ENCODE measurements at regions not wholly inside any gene's neighbourhood (a gene's known extent, or its start where the extent isn't known, plus 50 kb on each side); places are given as distances from the start of the nearest gene placed in this dataset.

DNA sequence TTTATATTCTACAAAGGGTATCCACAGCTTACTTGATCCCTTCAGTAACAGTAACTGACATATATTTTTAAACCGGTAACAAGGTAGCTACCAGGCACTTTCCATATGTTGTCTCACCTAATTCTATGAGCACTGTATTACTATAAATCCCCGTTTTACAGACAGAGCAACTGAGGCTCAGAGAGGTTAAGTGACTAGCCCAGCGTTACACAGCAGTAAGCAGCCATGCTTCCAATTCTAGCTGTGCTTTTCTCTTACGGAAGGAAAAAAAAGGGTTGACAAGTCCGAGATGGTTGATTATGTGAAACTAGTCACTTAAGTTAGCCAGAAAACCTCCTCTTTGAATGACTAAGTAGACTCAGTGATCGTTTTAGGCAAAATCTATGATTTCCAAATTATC lies 187.3 kb upstream of the LHX5 start:
- peaks cover 6% of the 10 kb centered on the region for H3K9me3 Mint-ChIP-seq (ENCODE audit: unreplicated experiment)
- H3K36me3 Mint-ChIP-seq (ENCODE audit: unreplicated experiment) = no peaks in the 10 kb centered on the region
- H3K4me1 Mint-ChIP-seq (ENCODE audit: unreplicated experiment) = no peaks in the 10 kb centered on the region
- H3K27ac Mint-ChIP-seq (ENCODE audit: unreplicated experiment) = no peak overlapping the region
- DNase-seq (ENCODE audit: extremely low spot score, unreplicated experiment) = no peak
- TF ChIP-seq CTCF (IDR thresholded peaks at IDR 0.05) = no peak
- no peak overlapping the region for H3K4me3 Mint-ChIP-seq (ENCODE audit: unreplicated experiment)
- no peaks in the 10 kb centered on the region for H3K27me3 Mint-ChIP-seq (ENCODE audit: unreplicated experiment)

- H3K36me3 Mint-ChIP-seq (ENCODE audit: unreplicated experiment) = no peaks in the 10 kb centered on the region
- no peaks in the 10 kb centered on the region for H3K4me1 Mint-ChIP-seq (ENCODE audit: unreplicated experiment)
- H3K27me3 Mint-ChIP-seq (ENCODE audit: unreplicated experiment) = no peaks in the 10 kb centered on the region
- no peak for TF ChIP-seq CTCF (IDR thresholded peaks at IDR 0.05)
- H3K27ac Mint-ChIP-seq (ENCODE audit: unreplicated experiment) = no peak overlapping the region
- DNase-seq (ENCODE audit: extremely low spot score, unreplicated experiment) = no peak
- peaks cover 11% of the 10 kb centered on the region for H3K9me3 Mint-ChIP-seq (ENCODE audit: unreplicated experiment)
- no peak overlapping the region for H3K4me3 Mint-ChIP-seq (ENCODE audit: unreplicated experiment)
These were observed 186.5 kb upstream of the LHX5 start for GRCh38 chr12:113658006-113658655.

DNA sequence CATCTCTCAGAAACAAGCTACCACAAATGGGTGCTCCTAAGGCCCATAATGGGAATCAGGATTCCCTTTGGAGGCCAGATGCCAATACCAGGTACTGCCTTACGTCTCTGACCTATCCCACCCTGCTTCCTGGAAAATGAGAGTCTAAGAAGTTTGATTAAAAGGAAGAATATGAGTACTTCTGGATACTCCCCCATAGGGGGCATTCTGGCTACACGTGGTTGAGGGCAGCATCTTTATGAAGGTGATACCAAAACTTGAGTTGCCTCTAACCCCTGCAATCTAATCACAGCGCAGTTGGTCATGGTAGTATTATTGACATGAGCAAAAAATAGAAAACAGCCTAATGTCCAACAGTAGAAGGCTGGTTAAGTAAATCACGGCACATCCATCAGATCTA lies 184.2 kb upstream of the LHX5 start:
- Mint-ChIP-seq H3K36me3 (ENCODE audit: unreplicated experiment) (no peaks in the 10 kb centered on the region), H3K27me3 (ENCODE audit: unreplicated experiment) (no peaks in the 10 kb centered on the region), H3K4me3 (ENCODE audit: unreplicated experiment) (no peak overlapping the region), H3K27ac (ENCODE audit: unreplicated experiment) (no peak overlapping the region), H3K4me1 (ENCODE audit: unreplicated experiment) (no peaks in the 10 kb centered on the region), H3K9me3 (ENCODE audit: unreplicated experiment) (peaks cover 11% of the 10 kb centered on the region)
- no peak for TF ChIP-seq CTCF (IDR thresholded peaks at IDR 0.05)
- no peak for DNase-seq (ENCODE audit: extremely low spot score, unreplicated experiment)

DNA sequence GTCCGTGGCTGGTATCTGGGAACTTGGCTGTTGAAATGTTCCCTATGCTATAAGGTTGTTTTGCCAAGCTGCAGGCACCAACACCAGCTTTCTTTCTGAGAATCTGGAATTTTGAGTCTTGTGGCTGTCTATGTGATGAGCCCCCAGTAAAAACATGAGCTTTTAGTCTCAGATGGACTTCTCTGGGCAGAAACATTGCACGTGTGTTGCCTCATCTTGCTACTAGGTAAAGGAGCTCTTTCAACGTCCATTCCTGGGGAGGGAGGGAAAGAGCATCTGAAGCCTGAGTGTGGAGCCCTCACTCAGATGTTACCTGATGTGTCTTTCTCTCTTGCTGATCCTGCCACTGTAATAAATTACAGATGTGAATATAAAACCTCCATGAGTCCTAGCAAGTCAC lies 183.8 kb upstream of the LHX5 start:
- Mint-ChIP-seq H3K4me1 (ENCODE audit: unreplicated experiment) (no peaks in the 10 kb centered on the region), H3K9me3 (ENCODE audit: unreplicated experiment) (peaks cover 11% of the 10 kb centered on the region), H3K4me3 (ENCODE audit: unreplicated experiment) (no peak overlapping the region), H3K27ac (ENCODE audit: unreplicated experiment) (no peak overlapping the region), H3K27me3 (ENCODE audit: unreplicated experiment) (no peaks in the 10 kb centered on the region), H3K36me3 (ENCODE audit: unreplicated experiment) (no peaks in the 10 kb centered on the region)
- no peak for DNase-seq (ENCODE audit: extremely low spot score, unreplicated experiment)
- no peak for TF ChIP-seq CTCF (IDR thresholded peaks at IDR 0.05)

GRCh38 chr12:113651662-113652061 lies 180.0 kb upstream of the LHX5 start:
- no peak overlapping the region for H3K4me3 Mint-ChIP-seq (ENCODE audit: unreplicated experiment)
- TF ChIP-seq CTCF (IDR thresholded peaks at IDR 0.05) = no peak
- H3K27me3 Mint-ChIP-seq (ENCODE audit: unreplicated experiment) = peaks cover 6% of the 10 kb centered on the region

More at GRCh38 chr12:113651662-113652061, 180.0 kb upstream of the LHX5 start:
- no peak for DNase-seq (ENCODE audit: extremely low spot score, unreplicated experiment)
- H3K36me3 Mint-ChIP-seq (ENCODE audit: unreplicated experiment) = no peaks in the 10 kb centered on the region
- H3K9me3 Mint-ChIP-seq (ENCODE audit: unreplicated experiment) = peaks cover 5% of the 10 kb centered on the region
- no peaks in the 10 kb centered on the region for H3K4me1 Mint-ChIP-seq (ENCODE audit: unreplicated experiment)
- H3K27ac Mint-ChIP-seq (ENCODE audit: unreplicated experiment) = no peak overlapping the region

Data from osteocyte (in vitro differentiated cells).